Heart left ventricle (tissue), 13 donors: ENCODE measurements at regions not wholly inside any gene's neighbourhood (a gene's known extent, or its start where the extent isn't known, plus 50 kb on each side); places are given as distances from the start of the nearest gene placed in this dataset.

ENCODE experiments used
- POLR2A ChIP-seq, 2 donors: fragments of 450-650 bp; IDR thresholded peaks; one replicate each; pipeline ENCODE4 v1.6.1; 2017; ENCODE audit warnings: antibody characterized with exemption in 2 of 2, mild to moderate bottlenecking in 2 of 2, moderate library complexity in 2 of 2
- TF ChIP-seq, protein P1 (sequence below), 12 donors: fragments of 200-600 bp; sonication (generic) in 4 of 12; IDR thresholded peaks; one replicate each; pipeline versions ENCODE4 v1.5.0 to v1.8.0; 2018 to 2022; ENCODE audit warnings: antibody characterized with exemption in 12 of 12, mild to moderate bottlenecking in 5 of 12
- donor health status: ischemic (EF 13 %, LVEDD 7.1; RV severe dilation, severe dysfunction).
- donor health status: DM: no; HTN: yes; CAD: no.
- donor health status: DM: no; HTN: no; CAD: no.
- donor health status: ischemic (EF 25% LVEDD 6.9; RV normal size, moderate dysfunction).
- donor health status: ischemic (EF 25% LVEDD 5.7; RV mildly dilated, moderate dysfunction).
- donor health status: ischemic (EF 35%, LVEDD 5.7; RV mildly dilated, moderate dysfunction).
- donor health status: nonischemic (EF 11% LVEDD 7.7; RV severe dilation, severe dysfunction).
- donor health status: DM: yes; HTN: yes; CAD: no.
- donor health status: PGD.
- donor health status: ischemic (EF 29% LVEDD 5.4; RV normal size, mild dysfunction).
- donor health status: nonischemic (EF 23%, LVEDD 6.1; RV moderate dilation, normal function).

DNA sequence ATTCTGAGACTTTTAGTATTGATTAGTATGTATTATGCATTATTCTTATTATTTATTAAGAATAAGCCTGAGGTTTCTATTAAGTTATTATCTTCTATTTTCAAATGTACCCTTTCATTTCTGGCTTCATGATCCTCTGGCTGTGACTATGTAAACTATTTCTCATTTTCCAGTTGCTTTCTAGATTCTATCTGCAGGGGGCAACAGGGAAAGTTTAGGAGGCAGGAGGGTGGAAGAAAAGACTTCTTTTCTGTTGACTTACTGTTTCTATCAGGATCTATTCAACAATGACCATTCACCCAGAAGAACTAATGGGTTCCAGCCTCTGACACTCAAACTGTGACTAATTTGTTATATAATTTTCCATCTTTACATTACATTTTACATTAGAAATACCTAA, 653.4 kb upstream of the FSHR start:
- TF ChIP-seq, protein P1, sequence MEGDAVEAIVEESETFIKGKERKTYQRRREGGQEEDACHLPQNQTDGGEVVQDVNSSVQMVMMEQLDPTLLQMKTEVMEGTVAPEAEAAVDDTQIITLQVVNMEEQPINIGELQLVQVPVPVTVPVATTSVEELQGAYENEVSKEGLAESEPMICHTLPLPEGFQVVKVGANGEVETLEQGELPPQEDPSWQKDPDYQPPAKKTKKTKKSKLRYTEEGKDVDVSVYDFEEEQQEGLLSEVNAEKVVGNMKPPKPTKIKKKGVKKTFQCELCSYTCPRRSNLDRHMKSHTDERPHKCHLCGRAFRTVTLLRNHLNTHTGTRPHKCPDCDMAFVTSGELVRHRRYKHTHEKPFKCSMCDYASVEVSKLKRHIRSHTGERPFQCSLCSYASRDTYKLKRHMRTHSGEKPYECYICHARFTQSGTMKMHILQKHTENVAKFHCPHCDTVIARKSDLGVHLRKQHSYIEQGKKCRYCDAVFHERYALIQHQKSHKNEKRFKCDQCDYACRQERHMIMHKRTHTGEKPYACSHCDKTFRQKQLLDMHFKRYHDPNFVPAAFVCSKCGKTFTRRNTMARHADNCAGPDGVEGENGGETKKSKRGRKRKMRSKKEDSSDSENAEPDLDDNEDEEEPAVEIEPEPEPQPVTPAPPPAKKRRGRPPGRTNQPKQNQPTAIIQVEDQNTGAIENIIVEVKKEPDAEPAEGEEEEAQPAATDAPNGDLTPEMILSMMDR (IDR thresholded peaks at IDR 0.05): no peak
- no peak for TF ChIP-seq POLR2A (IDR thresholded peaks at IDR 0.05)
